ENCODE measurements at regions not wholly inside any gene's neighbourhood (a gene's known extent, or its start where the extent isn't known, plus 50 kb on each side); places are given as distances from the start of the nearest gene placed in this dataset.
A peak's percentile ranks its signal among the peaks of the same experiment; 100 is the strongest.

GRCh38 chr5:93894601-93895354 lies 153.4 kb upstream of the POU5F2 start:
- peak; percentile 59 for TF ChIP-seq CTCF (IDR thresholded peaks at IDR 0.05; ENCODE audit: low read depth, low read length)
- no peak for DNase-seq (ENCODE audit: extremely low read depth, low read depth)

GRCh38 chr5:93893075-93893474 lies 151.7 kb upstream of the POU5F2 start:
- no peak for DNase-seq (ENCODE audit: extremely low read depth, low read depth)
- TF ChIP-seq CTCF (IDR thresholded peaks at IDR 0.05; ENCODE audit: low read depth, low read length) = no peak

GRCh38 chr5:93892481-93892880 lies 151.1 kb upstream of the POU5F2 start:
- DNase-seq (ENCODE audit: extremely low read depth, low read depth) = no peak
- no peak for TF ChIP-seq CTCF (IDR thresholded peaks at IDR 0.05; ENCODE audit: low read depth, low read length)

GRCh38 chr5:93891491-93892480 lies 150.4 kb upstream of the POU5F2 start:
- no peak for DNase-seq (ENCODE audit: extremely low read depth, low read depth)
- TF ChIP-seq CTCF (IDR thresholded peaks at IDR 0.05; ENCODE audit: low read depth, low read length) = no peak

- DNase-seq (ENCODE audit: extremely low read depth, low read depth) = no peak
Observed at GRCh38 chr5:93890657-93891056, 149.3 kb upstream of the POU5F2 start.

GRCh38 chr5:93887678-93888077 lies 146.3 kb upstream of the POU5F2 start:
- TF ChIP-seq CTCF (IDR thresholded peaks at IDR 0.05; ENCODE audit: low read depth, low read length) = no peak
- no peak for DNase-seq (ENCODE audit: extremely low read depth, low read depth)

More at GRCh38 chr5:93890657-93891056, 149.3 kb upstream of the POU5F2 start:
- no peak for TF ChIP-seq CTCF (IDR thresholded peaks at IDR 0.05; ENCODE audit: low read depth, low read length)

- no peak for DNase-seq (ENCODE audit: extremely low read depth, low read depth)
Observed at GRCh38 chr5:93886917-93887361, 145.5 kb upstream of the POU5F2 start.

More at GRCh38 chr5:93886917-93887361, 145.5 kb upstream of the POU5F2 start:
- TF ChIP-seq CTCF (IDR thresholded peaks at IDR 0.05; ENCODE audit: low read depth, low read length) = no peak

All from AG09319 (cell line).